ENCODE measurements at regions not wholly inside any gene's neighbourhood (a gene's known extent, or its start where the extent isn't known, plus 50 kb on each side); places are given as distances from the start of the nearest gene placed in this dataset.

- no peak overlapping the region for H3K4me3 Mint-ChIP-seq
- intact Hi-C loops (cut with DNase I, micrococcal nuclease) = no loop called here
- Histone ChIP-seq H3K36me3 (ENCODE audit: insufficient read depth, low read length) (peaks cover 27% of the 10 kb centered on the region), H3K4me3 (ENCODE audit: low read length) (no peak overlapping the region), H3K27me3 (ENCODE audit: control insufficient read depth in 1 of 2, insufficient read depth in 2 of 2, low read length in 2 of 2) (no peaks in the 10 kb centered on the region), H3K9me3 (ENCODE audit: control insufficient read depth in 1 of 2, insufficient read depth in 1 of 2, low read length in 2 of 2) (no peaks in the 10 kb centered on the region), H3K27ac (ENCODE audit: low read depth in 1 of 2, low read length in 2 of 2) (no peak overlapping the region), H3K4me1 (ENCODE audit: insufficient read depth, low read length) (no peaks in the 10 kb centered on the region)
- ATAC-seq (ENCODE audit: poor library complexity) = no peak
- H3K27ac Mint-ChIP-seq = no peak overlapping the region
- TF ChIP-seq CTCF (IDR thresholded peaks at IDR 0.05) = no peak
- no peaks in the 10 kb centered on the region for H3K4me1 Mint-ChIP-seq (ENCODE audit: low read depth)
- ChIA-PET POLR2A (no interaction called here), CTCF (no interaction called here)
- no peaks in the 10 kb centered on the region for H3K27me3 Mint-ChIP-seq
- H3K9me3 Mint-ChIP-seq = no peaks in the 10 kb centered on the region
- no peak for DNase-seq
- peaks cover 54% of the 10 kb centered on the region for H3K36me3 Mint-ChIP-seq (ENCODE audit: low read depth)
Observed at GRCh38 chr14:71684323-71684722, 247.9 kb upstream of the RGS6 start.

GRCh38 chr14:71686677-71687076 is 245.6 kb upstream of the RGS6 start:
- peaks cover 31% of the 10 kb centered on the region for H3K36me3 ChIP-seq (ENCODE audit: insufficient read depth, low read length)
- H3K27me3 Mint-ChIP-seq = no peaks in the 10 kb centered on the region
- no peak overlapping the region for H3K27ac Mint-ChIP-seq
- POLR2A ChIA-PET = no interaction called here
- no peaks in the 10 kb centered on the region for H3K9me3 ChIP-seq (ENCODE audit: control insufficient read depth in 1 of 2, insufficient read depth in 1 of 2, low read length in 2 of 2)
- H3K4me1 ChIP-seq (ENCODE audit: insufficient read depth, low read length) = no peaks in the 10 kb centered on the region
- DNase-seq (no peak), ATAC-seq (ENCODE audit: poor library complexity) (no peak)
- H3K4me3 Mint-ChIP-seq = no peak overlapping the region
- peaks cover 3% of the 10 kb centered on the region for H3K4me1 Mint-ChIP-seq (ENCODE audit: low read depth)
- H3K27ac ChIP-seq (ENCODE audit: low read depth in 1 of 2, low read length in 2 of 2) = no peak overlapping the region
- no peaks in the 10 kb centered on the region for H3K9me3 Mint-ChIP-seq
- CTCF ChIA-PET = no interaction called here
- no peaks in the 10 kb centered on the region for H3K27me3 ChIP-seq (ENCODE audit: control insufficient read depth in 1 of 2, insufficient read depth in 2 of 2, low read length in 2 of 2)
- intact Hi-C loops (cut with DNase I, micrococcal nuclease) = no loop called here
- peaks cover 76% of the 10 kb centered on the region for H3K36me3 Mint-ChIP-seq (ENCODE audit: low read depth)
- no peak overlapping the region for H3K4me3 ChIP-seq (ENCODE audit: low read length)
- TF ChIP-seq CTCF (IDR thresholded peaks at IDR 0.05) = no peak

GRCh38 chr14:71687166-71687831 is 244.9 kb upstream of the RGS6 start:
- no peak for TF ChIP-seq CTCF (IDR thresholded peaks at IDR 0.05)
- Mint-ChIP-seq H3K27ac (no peak overlapping the region), H3K27me3 (no peaks in the 10 kb centered on the region), H3K4me3 (no peak overlapping the region), H3K9me3 (no peaks in the 10 kb centered on the region), H3K36me3 (ENCODE audit: low read depth) (peaks cover 78% of the 10 kb centered on the region), H3K4me1 (ENCODE audit: low read depth) (peaks cover 6% of the 10 kb centered on the region)
- Histone ChIP-seq H3K9me3 (ENCODE audit: control insufficient read depth in 1 of 2, insufficient read depth in 1 of 2, low read length in 2 of 2) (no peaks in the 10 kb centered on the region), H3K4me3 (ENCODE audit: low read length) (no peak overlapping the region), H3K27me3 (ENCODE audit: control insufficient read depth in 1 of 2, insufficient read depth in 2 of 2, low read length in 2 of 2) (no peaks in the 10 kb centered on the region), H3K27ac (ENCODE audit: low read depth in 1 of 2, low read length in 2 of 2) (no peak overlapping the region), H3K4me1 (ENCODE audit: insufficient read depth, low read length) (no peaks in the 10 kb centered on the region), H3K36me3 (ENCODE audit: insufficient read depth, low read length) (peaks cover 31% of the 10 kb centered on the region)
- ATAC-seq (ENCODE audit: poor library complexity) (no peak), DNase-seq (no peak)
- ChIA-PET CTCF (no interaction called here), POLR2A (no interaction called here)
- intact Hi-C loops (cut with DNase I, micrococcal nuclease) = no loop called here
